ENCODE measurements at regions not wholly inside any gene's neighbourhood (a gene's known extent, or its start where the extent isn't known, plus 50 kb on each side); places are given as distances from the start of the nearest gene placed in this dataset.
"Not testable (repeated sequence)": the region's sequence is repeated elsewhere in the genome, so short reads cannot be mapped to it uniquely, and the experiment has no call there.

GRCh38 chr3:145176907-145177306 is 984.1 kb downstream of the PLOD2 start:
- DNase-seq: no peak

GRCh38 chr3:145177828-145178227 is 983.2 kb downstream of the PLOD2 start:
- DNase-seq: no peak

GRCh38 chr3:145182196-145182911 is 978.6 kb downstream of the PLOD2 start:
- DNase-seq: no peak

GRCh38 chr3:145183261-145183660 is 977.7 kb downstream of the PLOD2 start:
- DNase-seq: no peak

- no peak for DNase-seq
Observed at GRCh38 chr3:145188079-145188770, 972.8 kb downstream of the PLOD2 start.

GRCh38 chr3:145190138-145190537 is 970.8 kb downstream of the PLOD2 start:
- no peak for DNase-seq

GRCh38 chr3:145190761-145191160 is 970.2 kb downstream of the PLOD2 start:
- DNase-seq: no peak

- no peak for DNase-seq
Observed at GRCh38 chr3:145191543-145191942, 969.4 kb downstream of the PLOD2 start.

- no peak for DNase-seq
Observed at GRCh38 chr3:145197051-145197820, 963.7 kb downstream of the PLOD2 start.

- DNase-seq: no peak
Observed at GRCh38 chr3:145197821-145198220, 963.2 kb downstream of the PLOD2 start.

GRCh38 chr3:145209561-145209960 is 951.4 kb downstream of the PLOD2 start:
- DNase-seq: no peak

- peak; percentile 28 for DNase-seq
Observed at GRCh38 chr3:145219355-145220235, 941.4 kb downstream of the PLOD2 start.

- no peak for DNase-seq
Observed at GRCh38 chr3:145224886-145225285, 936.1 kb downstream of the PLOD2 start.

- no peak for DNase-seq
Observed at GRCh38 chr3:145243875-145244274, 917.1 kb downstream of the PLOD2 start.

- no peak for DNase-seq
Observed at GRCh38 chr3:145244327-145244726, 916.7 kb downstream of the PLOD2 start.

GRCh38 chr3:145246291-145246690 is 914.7 kb downstream of the PLOD2 start:
- DNase-seq: no peak

GRCh38 chr3:145248928-145249327 is 912.1 kb downstream of the PLOD2 start:
- no peak for DNase-seq

GRCh38 chr3:145251311-145251710 is 909.7 kb downstream of the PLOD2 start:
- no peak for DNase-seq

GRCh38 chr3:145257967-145258366 is 903.0 kb downstream of the PLOD2 start:
- not testable (repeated sequence) for DNase-seq

- DNase-seq: no peak
Observed at GRCh38 chr3:145259166-145259880, 901.7 kb downstream of the PLOD2 start.

- not testable (repeated sequence) for DNase-seq
Observed at GRCh38 chr3:145263458-145263857, 897.5 kb downstream of the PLOD2 start.
